HPDE6-E6E7 (cell line): ENCODE measurements at regions not wholly inside any gene's neighbourhood (a gene's known extent, or its start where the extent isn't known, plus 50 kb on each side); places are given as distances from the start of the nearest gene placed in this dataset.
"Not testable (repeated sequence)": the region's sequence is repeated elsewhere in the genome, so short reads cannot be mapped to it uniquely, and the experiment has no call there.

Experiments used
- DNase-seq: peaks from one replicate; pipeline ENCODE4 v3.0.0; 2011; ENCODE audit warnings: missing footprints; ENCODE audit errors: extremely low spot score

DNA sequence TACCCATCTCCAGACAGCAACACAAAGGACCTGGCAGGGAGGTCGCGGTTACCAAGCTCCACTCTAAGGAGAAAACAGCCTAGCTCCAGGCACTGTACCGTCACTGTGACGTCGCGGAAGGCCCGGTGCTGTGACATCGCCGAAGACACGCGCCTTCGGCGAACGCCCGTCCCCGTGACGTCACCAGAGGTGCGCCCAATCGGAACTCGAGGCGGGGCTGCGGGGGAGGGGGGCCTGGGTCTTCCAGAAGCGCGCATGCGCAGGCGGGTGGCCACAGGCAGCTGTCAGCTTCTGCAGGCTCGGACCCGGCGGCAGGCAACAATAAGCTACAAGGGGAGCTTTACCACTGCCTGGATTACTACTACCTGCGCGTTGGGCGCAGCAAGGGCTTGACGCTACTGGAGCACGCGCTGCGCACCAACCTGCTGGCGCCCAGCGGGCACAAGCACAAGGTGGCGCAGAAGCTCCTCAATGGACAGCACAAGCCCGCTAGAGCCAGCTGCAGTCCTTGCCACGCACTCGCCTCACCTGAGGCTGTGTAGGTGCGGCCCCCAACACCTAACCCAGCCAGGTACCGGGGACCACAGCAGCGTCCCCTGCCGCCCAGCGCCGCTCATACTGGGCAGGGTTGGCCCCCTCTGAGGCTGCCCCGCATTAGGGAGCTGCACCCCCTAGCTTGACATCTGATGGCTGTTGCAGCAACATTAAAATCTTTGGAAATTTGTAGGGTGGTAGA is 208.4 kb downstream of the TPST1 start:
- peak; percentile 99 for DNase-seq

- DNase-seq, result no peak
Observed at GRCh38 chr7:66415659-66416265, 210.6 kb downstream of the TPST1 start.

- no peak for DNase-seq
Observed at GRCh38 chr7:66418537-66418936, 210.1 kb upstream of the KCTD7 start.

DNA sequence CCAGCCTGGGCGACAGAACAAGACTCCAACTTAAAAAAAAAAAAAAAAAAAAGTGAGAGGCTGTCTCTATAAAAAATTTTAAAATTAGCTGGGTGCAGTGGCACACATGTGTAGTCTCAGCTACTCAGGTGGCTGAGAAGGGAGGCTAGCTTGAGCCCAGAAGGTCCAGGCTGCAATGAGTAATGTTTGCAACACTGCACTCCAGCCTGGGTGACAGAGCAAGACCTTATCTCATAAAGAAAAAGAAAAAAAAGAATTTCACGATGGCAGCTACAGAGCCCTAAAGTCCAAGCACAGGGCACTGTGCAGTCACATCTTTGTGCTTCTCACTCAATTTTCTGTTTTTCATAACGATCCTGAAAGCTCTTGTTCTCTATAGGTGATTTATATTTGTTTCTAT is 209.5 kb upstream of the KCTD7 start:
- no peak for DNase-seq

GRCh38 chr7:66421830-66422475 is 206.7 kb upstream of the KCTD7 start:
- DNase-seq, result no peak

DNA sequence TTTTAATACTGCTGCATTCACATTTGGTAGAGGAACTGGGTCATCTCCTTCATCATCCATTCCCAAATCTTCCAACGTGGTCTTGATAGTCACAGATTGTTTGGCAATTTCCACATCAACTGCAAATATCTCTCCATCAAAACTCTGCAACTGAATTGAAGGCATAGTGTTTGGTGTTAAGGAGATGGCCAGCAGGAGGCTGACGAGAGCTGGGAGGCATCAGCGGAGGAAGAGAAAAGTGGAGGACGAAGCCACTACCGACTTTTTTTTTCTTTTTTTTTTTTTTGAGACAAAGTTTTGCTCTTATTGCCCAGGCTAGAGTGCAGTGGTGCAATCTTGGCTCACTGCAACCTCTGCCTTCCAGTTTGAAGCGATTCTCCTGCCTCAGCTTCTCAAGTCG is 205.0 kb upstream of the KCTD7 start:
- DNase-seq, result no peak

GRCh38 chr7:66426332-66426731 is 202.3 kb upstream of the KCTD7 start:
- no peak for DNase-seq

GRCh38 chr7:66426996-66427395 is 201.7 kb upstream of the KCTD7 start:
- no peak for DNase-seq

GRCh38 chr7:66427956-66428355 is 200.7 kb upstream of the KCTD7 start:
- DNase-seq, result no peak

GRCh38 chr7:66429498-66430163 is 199.1 kb upstream of the KCTD7 start:
- no peak for DNase-seq

DNA sequence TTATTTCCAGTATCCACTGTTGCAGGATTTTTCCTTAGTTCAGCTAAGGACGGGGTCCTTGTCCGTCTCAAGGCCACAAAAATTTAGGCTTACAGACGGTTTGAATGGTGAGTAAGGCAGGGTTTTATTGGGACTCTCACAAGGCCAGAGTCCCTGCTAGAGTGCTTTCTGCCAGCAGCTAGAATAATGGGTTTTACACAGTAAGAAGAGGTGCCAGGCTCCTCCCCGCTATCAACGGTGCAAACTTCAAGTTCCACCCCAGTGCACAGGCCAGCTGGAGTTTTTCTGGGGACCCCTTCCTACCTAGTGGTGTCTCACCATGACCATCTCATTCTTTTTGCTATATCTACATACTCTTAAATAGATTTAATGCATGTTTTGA is 198.5 kb upstream of the KCTD7 start:
- no peak for DNase-seq

DNA sequence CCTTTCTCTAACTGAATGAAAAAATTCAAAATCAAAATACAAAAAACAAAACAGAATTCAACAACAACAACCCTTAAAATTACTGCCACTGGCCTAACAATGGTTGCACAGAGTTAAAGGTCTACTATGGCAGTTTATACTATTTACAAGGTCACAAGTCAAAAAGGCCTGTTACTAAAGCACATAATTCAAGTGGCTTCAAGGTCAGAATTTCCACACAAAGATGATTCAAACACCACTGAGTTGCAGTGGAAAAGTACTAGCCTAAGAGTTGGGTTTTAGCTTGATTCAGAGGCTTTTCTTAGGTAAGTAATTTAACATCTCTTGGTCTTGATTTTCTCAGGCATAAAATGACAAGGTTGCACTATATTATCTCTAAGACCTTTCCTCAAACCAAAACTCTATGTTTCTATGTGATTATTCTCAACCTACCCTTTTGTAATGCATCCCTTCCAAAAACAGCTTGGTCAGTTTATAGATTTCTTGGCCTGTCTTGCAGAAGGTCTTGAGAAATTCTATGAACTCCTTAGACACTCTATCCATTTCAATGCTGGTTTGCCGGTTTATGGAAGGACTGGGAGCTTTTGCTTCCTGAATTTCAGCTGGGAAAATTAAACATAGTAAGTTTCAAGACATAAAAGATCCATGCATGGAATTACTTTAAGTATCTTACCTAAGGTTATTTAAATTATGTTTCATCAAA is 189.8 kb upstream of the KCTD7 start:
- not testable (repeated sequence) for DNase-seq

DNA sequence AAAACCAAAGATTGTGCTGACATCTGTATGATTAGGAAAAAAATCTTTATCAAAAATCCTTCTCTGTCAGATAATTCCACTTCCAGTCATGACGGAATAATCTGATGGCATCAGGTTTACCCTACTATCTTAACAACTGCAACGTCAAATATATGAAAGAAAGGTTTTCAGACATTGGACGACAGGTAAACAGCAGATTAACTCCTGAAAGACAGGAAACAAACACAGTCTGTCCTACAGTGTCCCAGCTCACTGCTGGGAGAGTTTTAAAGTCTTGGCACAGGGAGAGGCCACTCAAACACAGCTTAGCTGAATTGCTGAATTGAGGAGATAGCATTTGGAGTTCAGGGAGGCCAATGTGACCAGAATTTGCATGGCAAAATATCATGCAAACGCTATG is 186.3 kb upstream of the KCTD7 start:
- DNase-seq, result no peak

- no peak for DNase-seq
Observed at GRCh38 chr7:66443946-66444345, 184.7 kb upstream of the KCTD7 start.

DNA sequence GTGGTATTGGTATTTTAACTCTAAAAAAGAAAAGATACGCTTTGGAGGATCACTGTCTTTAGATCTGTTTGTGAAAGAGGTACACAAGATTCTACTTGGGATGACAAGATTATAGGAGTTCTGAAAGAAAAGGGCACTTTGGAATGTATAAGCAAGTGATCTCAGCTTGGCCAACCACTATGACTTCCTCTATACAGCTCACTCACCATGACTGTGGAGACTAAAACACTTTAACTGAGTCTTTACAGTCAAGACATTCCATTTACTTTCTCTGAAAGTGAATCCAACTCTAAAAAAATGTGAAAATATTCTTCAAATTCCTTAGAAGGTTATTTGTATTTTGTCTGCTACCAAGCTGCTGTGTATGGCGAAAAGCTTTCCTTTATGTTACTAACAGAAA is 181.7 kb upstream of the KCTD7 start:
- DNase-seq, result not testable (repeated sequence)

GRCh38 chr7:66450814-66451213 is 177.9 kb upstream of the KCTD7 start:
- not testable (repeated sequence) for DNase-seq

GRCh38 chr7:66451713-66452112 is 177.0 kb upstream of the KCTD7 start:
- not testable (repeated sequence) for DNase-seq

DNA sequence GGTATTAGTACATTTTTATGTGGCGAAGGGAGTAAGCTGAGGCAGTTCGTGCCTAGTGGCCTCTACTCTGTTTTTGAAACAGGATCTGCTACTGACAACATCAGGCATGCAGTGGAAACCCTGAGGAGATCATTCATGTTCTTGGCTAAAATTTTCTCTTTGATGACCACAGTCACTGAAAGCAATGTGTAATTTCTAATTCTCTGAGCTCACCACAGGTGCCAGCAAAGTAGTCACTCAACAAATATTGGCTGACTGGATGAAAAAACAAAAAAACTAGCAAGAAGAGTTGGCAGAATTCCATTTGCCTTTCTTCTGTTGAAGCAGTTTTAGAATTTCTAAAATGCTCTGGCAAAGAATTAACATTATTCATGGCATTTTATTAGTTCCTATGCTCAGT is 176.5 kb upstream of the KCTD7 start:
- DNase-seq, result no peak

GRCh38 chr7:66453340-66453739 is 175.3 kb upstream of the KCTD7 start:
- no peak for DNase-seq

DNA sequence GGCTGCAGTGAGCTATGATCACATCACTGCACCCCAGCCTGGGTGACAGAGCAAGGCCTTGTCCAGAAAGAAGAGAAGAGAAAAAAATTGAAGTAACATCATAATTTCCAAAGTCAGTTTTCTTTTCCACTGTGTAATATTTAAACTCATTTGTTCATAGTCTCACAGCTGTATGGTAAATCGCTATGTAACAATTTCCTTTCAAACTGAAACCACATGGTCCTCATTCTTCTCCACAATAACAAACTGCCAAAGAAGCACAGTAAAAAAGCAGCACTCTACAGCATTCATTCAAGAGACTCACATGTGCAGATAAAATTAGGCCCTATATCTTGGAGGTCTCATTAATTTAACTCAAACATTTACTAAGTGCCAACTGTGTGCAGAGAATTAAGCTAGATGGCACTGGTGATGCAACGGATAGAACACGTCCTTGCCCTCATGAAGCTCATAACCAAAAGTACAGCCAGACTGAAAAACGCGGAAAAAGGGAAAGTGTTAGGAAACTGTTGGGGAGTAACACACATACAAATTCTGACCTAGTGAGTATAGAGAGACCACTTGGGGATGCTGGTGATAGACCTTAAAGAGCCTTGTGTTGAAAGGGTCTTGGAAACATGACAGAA is 174.0 kb upstream of the KCTD7 start:
- no peak for DNase-seq

DNA sequence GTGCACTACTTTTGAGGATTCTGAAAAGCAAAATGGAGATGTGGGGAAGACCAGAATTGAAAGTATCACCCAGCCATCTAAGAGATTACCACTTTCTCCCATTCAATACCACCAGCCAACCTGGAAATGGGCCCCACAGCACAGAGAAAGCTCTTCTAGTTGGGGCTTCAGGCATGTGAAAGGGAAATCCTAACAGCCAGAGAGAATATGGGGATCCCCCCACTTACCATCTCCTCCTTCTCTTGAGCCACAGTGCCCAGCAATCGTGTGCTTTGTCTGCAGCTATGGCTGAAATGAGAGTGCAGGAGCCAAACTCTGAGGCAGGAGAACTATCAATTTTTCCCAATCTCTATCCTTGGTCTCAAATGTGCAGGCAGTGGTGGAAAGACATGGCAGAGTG is 173.2 kb upstream of the KCTD7 start:
- not testable (repeated sequence) for DNase-seq

DNA sequence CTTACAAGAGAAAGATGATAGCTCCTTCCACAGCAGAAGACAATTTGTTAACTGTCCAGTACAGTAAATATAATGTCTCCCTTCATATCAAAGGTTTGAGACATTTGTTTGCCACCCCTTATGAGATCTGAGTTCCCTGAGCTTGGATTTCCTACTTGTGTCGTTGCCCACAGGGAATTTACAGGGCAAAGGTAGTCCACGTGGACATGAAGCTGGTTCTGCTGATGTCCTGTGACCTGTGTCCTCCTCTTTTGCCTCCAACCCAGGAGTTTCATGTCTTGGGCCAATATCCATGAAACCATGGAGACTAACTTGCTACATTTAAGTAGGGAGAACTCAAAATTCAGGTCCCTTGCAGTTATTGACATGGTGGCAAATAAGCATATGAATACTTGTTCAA is 172.2 kb upstream of the KCTD7 start:
- not testable (repeated sequence) for DNase-seq
